GM19467 (cell line): ENCODE measurements at regions not wholly inside any gene's neighbourhood (a gene's known extent, or its start where the extent isn't known, plus 50 kb on each side); places are given as distances from the start of the nearest gene placed in this dataset.

Source experiments
- ATAC-seq: cut with Tn5 transposase; IDR thresholded peaks from one replicate; pipeline ENCODE4 v1.9.1; 2021; ENCODE audit warnings: mild to moderate bottlenecking, moderate library complexity; ENCODE audit not compliant: unreplicated experiment

DNA sequence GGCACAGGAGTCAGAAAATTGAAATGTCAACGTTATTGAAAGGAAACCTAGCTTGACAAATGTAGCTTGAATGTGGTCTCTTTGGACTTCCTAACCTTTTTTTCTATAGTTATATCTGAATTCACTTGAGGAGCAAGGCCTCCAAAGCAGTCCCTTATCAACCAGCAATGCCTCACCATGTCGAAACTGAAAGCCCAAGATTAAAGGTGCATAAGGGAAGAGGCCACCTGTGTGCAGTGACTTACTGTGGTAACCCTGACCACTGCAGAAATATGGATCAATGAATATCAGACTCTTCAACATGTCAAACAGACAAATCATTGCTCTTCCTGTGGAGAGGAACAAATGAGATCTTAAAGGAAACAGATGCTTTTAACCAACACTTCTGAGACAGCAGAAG, 95.0 kb upstream of the GIMD1 start:
- ATAC-seq = no peak

DNA sequence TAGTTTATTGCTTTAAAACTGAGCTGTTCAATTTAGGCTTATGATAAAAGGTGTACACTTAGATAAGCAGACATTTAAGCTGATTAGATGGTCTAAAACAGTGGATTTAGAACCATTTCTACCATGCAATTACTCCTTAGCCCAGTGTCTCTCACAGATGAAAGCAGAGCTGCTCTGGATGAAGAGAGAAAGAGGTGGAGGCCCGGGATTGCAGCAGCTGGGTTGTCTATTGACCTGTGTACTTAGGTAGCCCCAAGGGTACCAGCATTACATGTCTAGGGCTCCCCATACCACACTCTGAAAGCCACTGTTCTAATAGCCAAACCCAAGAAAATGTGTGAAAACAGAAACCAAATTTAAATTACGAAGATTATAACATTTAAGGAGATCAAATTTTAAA, 86.0 kb upstream of the GIMD1 start:
- ATAC-seq = no peak

DNA sequence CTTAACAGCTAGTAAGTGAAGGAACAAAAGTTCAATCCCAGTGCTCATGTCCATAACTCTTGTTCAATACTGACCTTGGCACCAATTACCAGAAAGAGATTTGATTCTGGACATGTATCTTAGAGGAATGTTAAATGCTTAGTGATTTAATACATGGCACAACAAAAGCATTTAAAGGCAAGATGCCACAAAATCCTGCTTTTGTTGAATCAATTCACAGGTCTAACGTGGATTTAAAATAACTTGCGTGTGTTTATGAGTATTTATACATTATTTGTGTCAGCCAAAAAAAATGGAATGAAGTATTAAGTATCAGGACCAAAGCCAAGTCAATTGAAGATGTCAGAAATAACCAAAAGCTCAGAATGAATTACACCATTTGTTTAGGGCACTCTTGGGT, 85.4 kb upstream of the GIMD1 start:
- ATAC-seq = no peak

DNA sequence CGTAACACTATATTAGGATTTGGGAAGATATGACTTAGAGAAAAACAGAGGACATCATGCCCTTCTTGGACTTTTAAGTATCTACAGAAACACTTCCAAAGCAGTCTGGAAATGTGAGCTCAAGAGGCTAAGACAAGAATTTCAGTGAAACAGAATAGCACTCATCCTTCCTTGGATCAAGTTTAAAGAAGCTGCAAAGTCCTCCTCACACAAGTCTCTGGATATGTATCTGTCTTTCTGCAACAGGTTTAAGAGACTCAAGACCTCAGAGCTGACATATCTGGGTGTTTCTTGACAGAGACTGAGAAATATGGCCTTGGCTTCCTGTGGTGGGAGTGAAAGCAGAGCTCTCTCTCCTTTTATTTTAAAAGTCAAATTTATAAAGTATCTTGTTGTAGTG, 82.5 kb upstream of the GIMD1 start:
- ATAC-seq = no peak

DNA sequence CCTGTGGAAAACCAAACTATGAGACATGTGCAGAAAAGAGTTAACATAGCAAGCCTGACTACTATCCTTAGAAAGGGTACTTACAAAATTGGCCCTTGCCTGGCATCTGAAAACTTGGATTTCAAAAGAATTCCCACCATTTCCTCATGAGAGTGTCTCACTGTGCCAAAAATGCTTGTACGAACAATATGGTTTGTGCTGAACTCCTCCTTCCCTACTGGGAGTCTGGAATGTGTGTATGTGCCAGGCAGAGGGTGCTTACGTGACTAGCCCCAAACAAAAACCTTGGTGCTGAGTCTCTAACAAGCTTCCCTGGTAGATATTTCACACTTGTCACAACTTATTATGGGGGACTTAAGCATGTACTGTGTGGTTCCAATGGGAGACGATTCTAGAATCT, 81.7 kb upstream of the GIMD1 start:
- ATAC-seq = no peak

DNA sequence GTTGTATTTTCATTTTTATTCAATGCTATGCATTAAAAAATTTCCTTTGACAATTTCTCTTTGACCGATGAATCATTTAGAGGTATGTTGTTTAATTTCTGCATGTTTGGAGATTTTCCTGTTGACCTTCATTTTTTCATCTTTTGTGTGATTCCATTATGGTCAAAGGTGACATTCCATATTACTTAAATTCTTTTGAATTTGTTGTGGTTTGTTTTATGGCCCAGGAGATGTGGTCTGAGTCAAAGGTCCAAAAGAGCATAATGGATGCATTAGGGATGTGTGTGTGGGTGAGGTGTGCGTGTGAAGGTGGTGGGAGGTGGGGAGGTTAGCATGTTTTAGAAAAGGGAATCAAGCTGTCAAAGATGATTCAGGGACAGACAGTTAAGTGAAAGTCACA, 76.0 kb upstream of the GIMD1 start:
- ATAC-seq = no peak

DNA sequence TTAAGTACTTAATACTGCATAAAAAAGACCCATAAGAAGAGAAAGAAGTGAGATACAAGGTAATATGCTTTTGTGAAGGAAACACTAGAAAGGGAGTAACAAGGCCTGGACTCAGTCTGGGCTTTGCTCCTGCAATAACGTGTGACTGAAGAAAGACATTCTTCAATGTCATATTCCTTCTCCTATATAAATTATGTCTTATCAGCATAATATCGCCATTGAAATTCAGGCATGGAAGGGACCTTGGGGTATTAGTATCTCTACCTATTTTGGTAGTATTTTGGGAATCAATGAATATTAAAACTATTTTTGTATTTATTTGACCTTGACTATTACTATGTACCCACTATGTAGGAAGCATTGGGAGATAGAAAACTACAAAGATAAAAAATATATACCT, 62.2 kb upstream of the GIMD1 start:
- no peak for ATAC-seq

DNA sequence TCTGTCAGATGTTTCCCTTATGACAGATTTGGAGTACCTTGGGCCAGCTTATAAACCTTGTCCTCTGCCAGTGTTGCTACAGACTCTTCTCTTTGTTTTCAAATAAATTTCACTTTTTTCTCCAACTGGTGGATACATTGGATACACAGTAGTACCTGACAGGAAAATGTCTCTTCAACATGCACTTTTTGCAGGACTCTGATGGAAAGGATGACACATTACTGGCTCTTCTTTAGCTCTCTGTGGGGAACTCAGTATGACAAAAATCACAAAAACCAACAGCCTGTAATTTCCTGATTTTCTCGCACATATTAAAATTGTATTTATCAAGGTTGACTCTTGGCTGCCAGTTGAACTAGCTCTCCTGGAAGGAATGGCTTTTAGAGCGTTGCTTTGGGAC, 61.3 kb upstream of the GIMD1 start:
- no peak for ATAC-seq

DNA sequence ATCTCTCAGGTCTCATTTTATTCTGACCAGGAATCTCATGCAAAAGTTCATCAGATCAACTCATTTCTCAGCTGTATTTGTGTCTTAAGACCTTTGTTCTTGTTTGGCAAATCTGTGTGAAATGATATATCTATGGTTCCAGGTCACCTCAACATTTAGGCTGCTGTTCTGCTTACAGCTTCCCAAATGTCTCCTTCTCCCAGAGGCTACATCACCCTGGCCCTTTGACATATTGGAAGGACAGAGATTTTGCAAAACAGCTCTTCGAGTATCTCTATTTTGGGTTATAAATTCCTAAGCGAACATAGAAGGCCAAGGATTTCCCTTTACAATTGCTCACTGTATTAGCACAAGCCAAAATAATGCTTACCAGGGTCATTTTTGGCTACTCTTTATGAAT, 57.5 kb upstream of the GIMD1 start:
- ATAC-seq = no peak

DNA sequence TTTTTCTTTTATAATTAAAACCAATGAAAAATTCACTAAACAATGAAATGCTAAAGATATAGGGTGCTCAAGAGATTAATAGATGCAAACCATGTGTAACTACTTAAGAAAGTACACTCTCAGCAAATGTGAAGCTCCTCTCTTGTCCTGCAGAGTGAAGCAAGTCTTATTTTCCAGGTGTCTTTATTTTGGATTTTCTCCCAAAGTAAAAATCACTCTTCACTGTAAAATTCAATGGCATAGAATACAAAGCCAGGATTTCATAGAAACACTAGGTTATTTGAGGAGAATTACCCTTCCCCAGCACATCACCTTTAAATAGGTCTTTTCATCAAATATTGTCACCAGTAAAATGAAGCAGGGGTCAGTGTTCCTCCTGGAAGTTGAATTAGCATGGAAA, 57.0 kb upstream of the GIMD1 start:
- ATAC-seq = no peak

DNA sequence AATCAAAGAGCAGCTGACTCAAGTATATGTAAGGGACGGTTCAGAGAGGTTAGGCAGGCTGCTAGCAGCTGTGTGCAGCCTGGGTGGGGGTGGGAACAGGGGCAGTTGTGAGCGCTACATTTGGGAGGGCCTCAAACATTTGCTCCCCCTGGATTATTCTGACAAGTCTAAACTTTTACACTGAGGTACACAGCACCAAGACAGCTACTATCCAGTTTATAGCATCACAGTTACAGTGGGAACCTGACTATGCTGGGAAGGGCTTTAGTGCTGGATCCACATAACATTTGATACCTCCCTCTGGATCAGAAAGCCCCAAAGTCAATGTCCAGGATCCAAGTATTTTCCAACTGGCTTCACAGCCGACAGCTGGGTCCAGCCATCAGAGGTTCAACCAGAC, 55.8 kb upstream of the GIMD1 start:
- ATAC-seq = no peak

DNA sequence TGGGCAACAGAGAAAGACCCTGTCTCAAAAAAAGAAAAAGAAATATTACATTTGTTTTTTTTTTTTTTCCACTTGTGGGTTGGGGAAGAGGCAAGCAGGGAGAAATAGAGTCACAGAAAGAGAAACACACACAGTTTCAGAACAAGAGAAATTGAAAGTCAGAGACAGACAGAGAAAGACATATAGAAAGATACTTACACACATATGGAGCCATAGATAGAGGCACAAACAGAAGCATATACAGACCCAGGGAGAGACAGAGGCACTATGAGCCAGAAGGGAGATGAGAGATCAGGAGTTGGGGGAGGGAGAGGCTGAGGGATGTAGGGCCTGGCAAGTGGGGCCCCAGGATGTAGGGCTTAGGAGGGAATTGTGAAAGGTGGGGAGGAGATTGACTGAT, 55.2 kb upstream of the GIMD1 start:
- ATAC-seq = no peak

DNA sequence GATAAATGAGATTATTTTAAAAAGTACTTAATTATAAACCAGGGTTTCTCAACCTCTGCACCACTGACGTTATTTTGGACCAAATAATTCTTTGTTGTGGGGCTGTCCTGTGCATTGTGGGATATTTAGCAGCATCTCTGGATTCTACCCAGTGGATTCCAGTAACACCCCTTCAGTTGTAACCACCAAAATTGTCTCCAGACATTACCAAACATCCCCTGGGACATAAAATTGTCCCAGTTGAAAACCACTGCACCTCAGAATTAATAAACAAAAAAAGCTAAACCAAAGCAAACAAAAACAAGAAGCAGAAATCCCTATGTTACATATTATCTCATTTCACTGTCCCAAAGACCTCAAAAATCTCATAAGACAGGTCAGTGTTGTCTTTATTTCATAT, 54.2 kb upstream of the GIMD1 start:
- ATAC-seq = no peak

DNA sequence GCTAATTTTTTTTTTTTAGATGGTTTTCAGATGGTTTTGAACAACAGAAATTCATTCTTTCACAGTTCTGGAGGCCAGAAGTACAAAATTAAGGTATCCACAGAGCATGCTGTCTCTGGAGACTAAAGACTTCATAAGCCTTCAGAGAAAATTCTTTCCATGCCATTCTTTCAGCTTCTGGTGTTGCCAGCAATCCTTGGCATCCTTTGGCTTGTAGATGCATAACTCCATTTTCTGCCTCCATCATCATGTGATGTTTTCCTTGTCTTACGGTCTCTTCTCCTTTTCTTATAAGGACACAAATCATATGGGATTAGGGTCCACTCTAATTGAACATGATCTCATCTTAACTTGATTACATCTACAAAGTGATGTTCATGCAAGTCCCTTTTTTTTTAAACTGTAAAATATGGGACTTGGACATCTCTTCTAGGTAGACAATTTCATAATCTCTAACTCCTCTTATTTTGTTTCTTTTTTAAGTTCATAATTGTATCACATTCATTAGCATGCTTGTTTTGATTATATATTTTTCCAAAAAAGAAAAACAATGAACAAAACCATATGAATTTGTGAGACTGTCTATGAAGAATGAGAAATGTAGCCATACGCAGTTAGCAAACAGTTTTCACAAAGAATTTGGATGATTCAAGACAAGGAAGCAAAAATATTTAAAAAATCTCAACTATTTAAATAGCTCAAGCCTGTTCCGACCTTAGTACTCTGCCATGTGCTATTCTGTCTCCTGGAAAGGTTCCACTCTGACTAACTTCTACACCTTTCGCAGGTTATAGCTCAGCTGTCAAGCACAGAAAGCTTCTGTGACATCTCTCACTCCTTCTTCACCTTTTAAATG, 53.1 kb upstream of the GIMD1 start:
- no peak for ATAC-seq

DNA sequence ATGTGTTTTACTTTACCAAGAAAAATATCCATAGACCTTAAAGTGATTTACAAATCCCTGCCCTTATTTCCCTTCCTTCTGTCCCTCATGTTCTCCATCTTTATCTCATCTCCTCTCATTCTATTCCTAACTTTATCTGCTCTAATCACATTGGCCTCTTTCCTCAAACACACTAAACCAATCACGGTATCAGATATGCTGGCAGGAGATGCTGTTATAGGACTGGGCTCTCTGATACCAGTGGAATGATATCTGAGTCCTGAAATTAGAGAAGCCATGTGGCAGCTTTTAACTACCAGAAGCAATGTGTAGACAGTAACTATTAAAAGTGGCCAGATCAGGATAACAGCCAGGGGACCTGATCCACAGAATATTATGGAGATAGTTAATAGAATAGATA, 49.9 kb upstream of the GIMD1 start:
- ATAC-seq = no peak
